ENCODE measurements at regions not wholly inside any gene's neighbourhood (a gene's known extent, or its start where the extent isn't known, plus 50 kb on each side); places are given as distances from the start of the nearest gene placed in this dataset.
"Not testable (repeated sequence)": the region's sequence is repeated elsewhere in the genome, so short reads cannot be mapped to it uniquely, and the experiment has no call there.

DNA sequence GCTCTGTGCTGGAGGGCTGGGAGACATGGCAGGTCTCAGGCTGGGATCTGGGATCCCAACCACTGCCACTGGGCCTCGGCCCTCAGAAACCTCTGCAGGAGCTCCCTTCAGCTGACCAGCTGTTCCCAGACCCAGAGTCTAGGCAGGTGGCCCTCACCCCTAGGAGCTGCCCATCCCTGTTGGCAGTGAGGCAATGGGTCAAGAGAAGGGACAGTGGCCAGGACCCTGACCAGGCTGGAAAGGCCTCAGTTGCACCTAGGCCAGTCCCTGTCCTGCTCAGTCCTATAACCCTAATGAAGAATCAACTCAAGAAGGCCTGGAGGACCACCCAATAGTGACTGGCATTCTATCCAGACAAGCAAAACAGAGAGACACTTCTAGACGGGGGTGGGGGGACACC, 52.4 kb upstream of the POTEH start:
- not testable (repeated sequence) for TF ChIP-seq EP300 (IDR thresholded peaks at IDR 0.05; ENCODE audit: borderline replicate concordance in 1 of 2, low read depth in 1 of 2, low read length in 1 of 2); TCF12 (IDR thresholded peaks at IDR 0.05); RAD21 (IDR thresholded peaks at IDR 0.05; ENCODE audit: low read length); RXRA (IDR thresholded peaks at IDR 0.05; ENCODE audit: borderline replicate concordance, low read depth); EZH2phosphoT487 (IDR thresholded peaks at IDR 0.05; ENCODE audit: borderline replicate concordance, low read depth); RFX5 (IDR thresholded peaks at IDR 0.05; ENCODE audit: low read length); POLR2AphosphoS5 (IDR thresholded peaks at IDR 0.05; ENCODE audit: low read depth, low read length)
- TF ChIP-seq, protein P1, sequence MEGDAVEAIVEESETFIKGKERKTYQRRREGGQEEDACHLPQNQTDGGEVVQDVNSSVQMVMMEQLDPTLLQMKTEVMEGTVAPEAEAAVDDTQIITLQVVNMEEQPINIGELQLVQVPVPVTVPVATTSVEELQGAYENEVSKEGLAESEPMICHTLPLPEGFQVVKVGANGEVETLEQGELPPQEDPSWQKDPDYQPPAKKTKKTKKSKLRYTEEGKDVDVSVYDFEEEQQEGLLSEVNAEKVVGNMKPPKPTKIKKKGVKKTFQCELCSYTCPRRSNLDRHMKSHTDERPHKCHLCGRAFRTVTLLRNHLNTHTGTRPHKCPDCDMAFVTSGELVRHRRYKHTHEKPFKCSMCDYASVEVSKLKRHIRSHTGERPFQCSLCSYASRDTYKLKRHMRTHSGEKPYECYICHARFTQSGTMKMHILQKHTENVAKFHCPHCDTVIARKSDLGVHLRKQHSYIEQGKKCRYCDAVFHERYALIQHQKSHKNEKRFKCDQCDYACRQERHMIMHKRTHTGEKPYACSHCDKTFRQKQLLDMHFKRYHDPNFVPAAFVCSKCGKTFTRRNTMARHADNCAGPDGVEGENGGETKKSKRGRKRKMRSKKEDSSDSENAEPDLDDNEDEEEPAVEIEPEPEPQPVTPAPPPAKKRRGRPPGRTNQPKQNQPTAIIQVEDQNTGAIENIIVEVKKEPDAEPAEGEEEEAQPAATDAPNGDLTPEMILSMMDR (IDR thresholded peaks at IDR 0.05) = not testable (repeated sequence)
- TF ChIP-seq, protein P2, sequence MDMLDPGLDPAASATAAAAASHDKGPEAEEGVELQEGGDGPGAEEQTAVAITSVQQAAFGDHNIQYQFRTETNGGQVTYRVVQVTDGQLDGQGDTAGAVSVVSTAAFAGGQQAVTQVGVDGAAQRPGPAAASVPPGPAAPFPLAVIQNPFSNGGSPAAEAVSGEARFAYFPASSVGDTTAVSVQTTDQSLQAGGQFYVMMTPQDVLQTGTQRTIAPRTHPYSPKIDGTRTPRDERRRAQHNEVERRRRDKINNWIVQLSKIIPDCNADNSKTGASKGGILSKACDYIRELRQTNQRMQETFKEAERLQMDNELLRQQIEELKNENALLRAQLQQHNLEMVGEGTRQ (IDR thresholded peaks at IDR 0.05; ENCODE audit: borderline replicate concordance, low read depth, low read length) = not testable (repeated sequence)

Data from SK-N-SH (cell line).